SK-N-SH treated with all-trans-retinoic acid at 6 μM for 48 hours (cell line): ENCODE measurements at regions not wholly inside any gene's neighbourhood (a gene's known extent, or its start where the extent isn't known, plus 50 kb on each side); places are given as distances from the start of the nearest gene placed in this dataset.

ENCODE experiments used
- ARNTL ChIP-seq: fragments of 450-650 bp; formaldehyde crosslinking; IDR thresholded peaks from 2 replicates; pipeline ENCODE4 v1.5.0; 2020; ENCODE audit warnings: low read depth, mild to moderate bottlenecking, moderate library complexity, borderline replicate concordance
- TF ChIP-seq, protein P1 (sequence below): fragments of 250-450 bp; sonication (Bioruptor Pico); IDR thresholded peaks from 2 replicates; pipeline ENCODE4 v1.8.0; 2020; ENCODE audit warnings: mild to moderate bottlenecking, moderate library complexity, borderline replicate concordance

DNA sequence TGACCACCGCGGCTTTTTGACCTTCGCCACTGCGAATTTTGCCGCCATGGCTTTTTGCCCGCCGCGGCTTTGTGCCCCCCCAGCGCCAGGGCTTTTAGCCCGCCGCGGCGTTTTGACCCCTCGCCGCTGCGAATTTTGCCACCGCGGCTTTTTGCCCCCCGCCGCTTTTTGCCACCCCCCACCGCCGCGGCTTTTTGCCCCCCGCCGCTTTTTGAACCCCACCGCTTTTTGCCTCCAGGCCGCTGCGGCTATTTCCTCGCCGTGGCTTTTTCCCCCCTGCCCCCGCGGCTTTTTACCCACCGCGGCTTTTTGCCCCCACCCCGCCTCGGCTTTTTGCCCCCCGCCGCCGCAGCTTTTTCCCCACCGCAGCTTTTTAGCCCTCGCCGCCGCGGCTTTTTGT is 134.8 kb upstream of the TP53TG3C start:
- TF ChIP-seq, protein P1, sequence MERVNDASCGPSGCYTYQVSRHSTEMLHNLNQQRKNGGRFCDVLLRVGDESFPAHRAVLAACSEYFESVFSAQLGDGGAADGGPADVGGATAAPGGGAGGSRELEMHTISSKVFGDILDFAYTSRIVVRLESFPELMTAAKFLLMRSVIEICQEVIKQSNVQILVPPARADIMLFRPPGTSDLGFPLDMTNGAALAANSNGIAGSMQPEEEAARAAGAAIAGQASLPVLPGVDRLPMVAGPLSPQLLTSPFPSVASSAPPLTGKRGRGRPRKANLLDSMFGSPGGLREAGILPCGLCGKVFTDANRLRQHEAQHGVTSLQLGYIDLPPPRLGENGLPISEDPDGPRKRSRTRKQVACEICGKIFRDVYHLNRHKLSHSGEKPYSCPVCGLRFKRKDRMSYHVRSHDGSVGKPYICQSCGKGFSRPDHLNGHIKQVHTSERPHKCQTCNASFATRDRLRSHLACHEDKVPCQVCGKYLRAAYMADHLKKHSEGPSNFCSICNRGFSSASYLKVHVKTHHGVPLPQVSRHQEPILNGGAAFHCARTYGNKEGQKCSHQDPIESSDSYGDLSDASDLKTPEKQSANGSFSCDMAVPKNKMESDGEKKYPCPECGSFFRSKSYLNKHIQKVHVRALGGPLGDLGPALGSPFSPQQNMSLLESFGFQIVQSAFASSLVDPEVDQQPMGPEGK (CRISPR knock-in tag): no peak
- TF ChIP-seq ARNTL (CRISPR knock-in tag): no peak
